ENCODE measurements at regions not wholly inside any gene's neighbourhood (a gene's known extent, or its start where the extent isn't known, plus 50 kb on each side); places are given as distances from the start of the nearest gene placed in this dataset.

DNA sequence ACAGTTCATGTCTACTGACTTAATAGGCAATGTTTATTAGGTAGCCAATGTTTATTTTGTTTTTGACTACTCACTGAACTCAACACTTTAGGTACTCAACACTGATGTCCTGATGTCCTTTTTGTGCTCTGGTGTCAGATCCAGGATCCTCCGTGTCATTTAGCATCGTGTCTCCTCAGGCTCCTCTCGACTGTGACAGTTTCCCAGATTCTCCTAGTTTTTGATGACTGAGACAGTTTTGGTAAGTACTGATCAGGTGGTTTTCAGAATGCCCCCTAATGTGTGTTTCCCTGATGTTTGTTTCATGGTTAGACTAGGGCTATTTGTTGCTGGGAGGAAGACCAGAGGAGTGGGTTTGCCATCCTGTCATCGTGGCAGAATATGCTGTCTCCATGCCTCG, 719.7 kb upstream of the SOX11 start:
- TF ChIP-seq, protein P1, sequence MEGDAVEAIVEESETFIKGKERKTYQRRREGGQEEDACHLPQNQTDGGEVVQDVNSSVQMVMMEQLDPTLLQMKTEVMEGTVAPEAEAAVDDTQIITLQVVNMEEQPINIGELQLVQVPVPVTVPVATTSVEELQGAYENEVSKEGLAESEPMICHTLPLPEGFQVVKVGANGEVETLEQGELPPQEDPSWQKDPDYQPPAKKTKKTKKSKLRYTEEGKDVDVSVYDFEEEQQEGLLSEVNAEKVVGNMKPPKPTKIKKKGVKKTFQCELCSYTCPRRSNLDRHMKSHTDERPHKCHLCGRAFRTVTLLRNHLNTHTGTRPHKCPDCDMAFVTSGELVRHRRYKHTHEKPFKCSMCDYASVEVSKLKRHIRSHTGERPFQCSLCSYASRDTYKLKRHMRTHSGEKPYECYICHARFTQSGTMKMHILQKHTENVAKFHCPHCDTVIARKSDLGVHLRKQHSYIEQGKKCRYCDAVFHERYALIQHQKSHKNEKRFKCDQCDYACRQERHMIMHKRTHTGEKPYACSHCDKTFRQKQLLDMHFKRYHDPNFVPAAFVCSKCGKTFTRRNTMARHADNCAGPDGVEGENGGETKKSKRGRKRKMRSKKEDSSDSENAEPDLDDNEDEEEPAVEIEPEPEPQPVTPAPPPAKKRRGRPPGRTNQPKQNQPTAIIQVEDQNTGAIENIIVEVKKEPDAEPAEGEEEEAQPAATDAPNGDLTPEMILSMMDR (IDR thresholded peaks at IDR 0.05), result no peak
- TF ChIP-seq POLR2A (IDR thresholded peaks at IDR 0.05), result no peak

Measured in lower leg skin (tissue), 3 donors.